A549 (cell line): ENCODE measurements at regions not wholly inside any gene's neighbourhood (a gene's known extent, or its start where the extent isn't known, plus 50 kb on each side); places are given as distances from the start of the nearest gene placed in this dataset.

ENCODE experiments used
- BHLHE40 ChIP-seq: IDR thresholded peaks from 2 replicates; pipeline ENCODE4 v1.6.1; 2012; ENCODE audit warnings: low read depth, low read length, inconsistent platforms
- CBX2 ChIP-seq: fragments of 200-600 bp; sonication (generic); IDR thresholded peaks from 2 replicates; pipeline ENCODE4 v1.6.1; 2016; ENCODE audit warnings: low read depth, mild to moderate bottlenecking, borderline replicate concordance
- CEBPB ChIP-seq, 2 experiments: fragments of >200 bp in 1 of 2; sonication (Bioruptor Twin) in 1 of 2; formaldehyde crosslinking in 1 of 2; IDR thresholded peaks; 2 replicates each; pipeline ENCODE4 v1.6.1; 2012 to 2016
- ESRRA ChIP-seq: fragments of 150-350 bp; IDR thresholded peaks from 2 replicates; pipeline ENCODE4 v1.6.1; 2014; ENCODE audit warnings: mild to moderate bottlenecking, low read length, borderline replicate concordance
- JUN ChIP-seq, 2 experiments: fragments of >200 bp; sonication (Bioruptor Twin); formaldehyde crosslinking; IDR thresholded peaks; 2 replicates in 1 of 2; 3 replicates in 1 of 2; pipeline ENCODE4 v1.6.1; 2016 to 2017
- KDM1A ChIP-seq: fragments of 200-600 bp; sonication (generic); IDR thresholded peaks from 2 replicates; pipeline ENCODE4 v1.6.1; 2016; ENCODE audit warnings: low read depth, mild to moderate bottlenecking
- POLR2A ChIP-seq: IDR thresholded peaks from 2 replicates; pipeline ENCODE4 v1.6.1; 2012; ENCODE audit warnings: mild to moderate bottlenecking, low read length
- POLR2AphosphoS2 ChIP-seq: conservative IDR thresholded peaks from 2 replicates; pipeline ENCODE4 v1.6.1; 2012; ENCODE audit warnings: low read length, improper control_type of control experiment, inconsistent platforms
- RAD21 ChIP-seq, 2 experiments: fragments of >200 bp in 1 of 2; sonication (Bioruptor Twin) in 1 of 2; formaldehyde crosslinking in 1 of 2; IDR thresholded peaks in 1 of 2; conservative IDR thresholded peaks in 1 of 2; 2 replicates in 1 of 2; 3 replicates in 1 of 2; pipeline ENCODE4 v1.6.1; 2012 to 2018; ENCODE audit warnings: inconsistent platforms in 1 of 2
- TF ChIP-seq, protein P1 (sequence below): IDR thresholded peaks from 2 replicates; pipeline ENCODE4 v1.6.1; 2012
- TF ChIP-seq, protein P2 (sequence below): fragments of >200 bp; sonication (Bioruptor Twin); formaldehyde crosslinking; IDR thresholded peaks from 3 replicates; pipeline ENCODE4 v1.5.1; 2016
- TF ChIP-seq, protein P3 (sequence below): fragments of 250-450 bp; sonication (Bioruptor Pico); IDR thresholded peaks from 2 replicates; pipeline ENCODE4 v1.5.0; 2020; ENCODE audit warnings: low read depth, mild to moderate bottlenecking, moderate library complexity

DNA sequence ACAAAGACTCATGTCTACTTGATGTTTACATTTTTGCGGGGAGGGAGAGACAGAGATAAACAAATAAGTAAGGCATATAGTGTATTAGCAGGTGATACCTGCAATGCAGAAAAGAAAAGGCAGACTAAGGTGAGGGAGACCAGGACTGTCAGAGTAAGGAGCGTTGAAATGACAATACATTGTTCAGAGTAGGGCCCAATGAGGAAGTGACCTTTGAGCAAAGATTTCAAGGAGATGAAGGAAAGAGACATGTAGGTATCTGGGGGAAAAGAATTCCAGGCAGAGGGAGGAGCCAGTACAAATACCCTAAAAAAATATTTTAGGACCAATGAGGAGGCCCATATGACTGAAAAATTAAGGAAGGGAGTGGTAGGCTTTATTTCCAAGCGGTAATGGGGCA lies 162.7 kb upstream of the PRSS1 start:
- TF ChIP-seq CEBPB (IDR thresholded peaks at IDR 0.05) (no peak), POLR2A (no peak), BHLHE40 (no peak), POLR2AphosphoS2 (no peak), RAD21 (conservative IDR thresholded peaks at IDR 0.05 in 1 of 2, IDR thresholded peaks at IDR 0.05 in 1 of 2) (no peak), ESRRA (no peak), CBX2 (no peak), KDM1A (no peak), JUN (IDR thresholded peaks at IDR 0.05) (no peak)
- TF ChIP-seq, protein P1, sequence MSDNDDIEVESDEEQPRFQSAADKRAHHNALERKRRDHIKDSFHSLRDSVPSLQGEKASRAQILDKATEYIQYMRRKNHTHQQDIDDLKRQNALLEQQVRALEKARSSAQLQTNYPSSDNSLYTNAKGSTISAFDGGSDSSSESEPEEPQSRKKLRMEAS, result no peak
- TF ChIP-seq, protein P2, sequence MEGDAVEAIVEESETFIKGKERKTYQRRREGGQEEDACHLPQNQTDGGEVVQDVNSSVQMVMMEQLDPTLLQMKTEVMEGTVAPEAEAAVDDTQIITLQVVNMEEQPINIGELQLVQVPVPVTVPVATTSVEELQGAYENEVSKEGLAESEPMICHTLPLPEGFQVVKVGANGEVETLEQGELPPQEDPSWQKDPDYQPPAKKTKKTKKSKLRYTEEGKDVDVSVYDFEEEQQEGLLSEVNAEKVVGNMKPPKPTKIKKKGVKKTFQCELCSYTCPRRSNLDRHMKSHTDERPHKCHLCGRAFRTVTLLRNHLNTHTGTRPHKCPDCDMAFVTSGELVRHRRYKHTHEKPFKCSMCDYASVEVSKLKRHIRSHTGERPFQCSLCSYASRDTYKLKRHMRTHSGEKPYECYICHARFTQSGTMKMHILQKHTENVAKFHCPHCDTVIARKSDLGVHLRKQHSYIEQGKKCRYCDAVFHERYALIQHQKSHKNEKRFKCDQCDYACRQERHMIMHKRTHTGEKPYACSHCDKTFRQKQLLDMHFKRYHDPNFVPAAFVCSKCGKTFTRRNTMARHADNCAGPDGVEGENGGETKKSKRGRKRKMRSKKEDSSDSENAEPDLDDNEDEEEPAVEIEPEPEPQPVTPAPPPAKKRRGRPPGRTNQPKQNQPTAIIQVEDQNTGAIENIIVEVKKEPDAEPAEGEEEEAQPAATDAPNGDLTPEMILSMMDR, result no peak
- TF ChIP-seq, protein P3, sequence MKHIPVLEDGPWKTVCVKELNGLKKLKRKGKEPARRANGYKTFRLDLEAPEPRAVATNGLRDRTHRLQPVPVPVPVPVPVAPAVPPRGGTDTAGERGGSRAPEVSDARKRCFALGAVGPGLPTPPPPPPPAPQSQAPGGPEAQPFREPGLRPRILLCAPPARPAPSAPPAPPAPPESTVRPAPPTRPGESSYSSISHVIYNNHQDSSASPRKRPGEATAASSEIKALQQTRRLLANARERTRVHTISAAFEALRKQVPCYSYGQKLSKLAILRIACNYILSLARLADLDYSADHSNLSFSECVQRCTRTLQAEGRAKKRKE (CRISPR knock-in tag), result no peak
